Caco-2 (cell line): ENCODE measurements at regions not wholly inside any gene's neighbourhood (a gene's known extent, or its start where the extent isn't known, plus 50 kb on each side); places are given as distances from the start of the nearest gene placed in this dataset.

ENCODE experiments used
- BruUV-seq: library from RNA; stranded (reverse); fragments of 400-500 nt; replicated peaks from 2 replicates; lab custom pipeline; 2021; lab: Mats Ljungman, UMichigan
- CTCF ChIA-PET: fragments of 300-600 bp; sonication (Branson Sonifier 250); formaldehyde crosslinking; loops from one replicate; lab custom pipeline; 2022; ENCODE audit warnings: antibody characterized with exemption; lab: Charles Lee
- POLR2A ChIA-PET: fragments of 300-600 bp; sonication (Branson Sonifier 250); formaldehyde crosslinking; loops from one replicate; lab custom pipeline; 2022; ENCODE audit warnings: antibody characterized with exemption; lab: Charles Lee
- DNase-seq, 2 experiments: peaks; one replicate each; pipeline versions ENCODE4 v3.0.0 to v3.0.0-alpha.2; 2020 to 2022
- H3K27me3 ChIP-seq: replicated peaks from 2 replicates; pipeline ENCODE4 v1.6.0; 2011; ENCODE audit warnings: low read length; ENCODE audit not compliant: control insufficient read depth, insufficient read depth
- H3K36me3 ChIP-seq: 2 replicates; pipeline ENCODE4 v1.5.1; 2011; ENCODE audit warnings: low read length; ENCODE audit not compliant: control insufficient read depth, insufficient read depth
- H3K4me1 ChIP-seq: fragments of 250-450 bp; sonication (Bioruptor Pico); 2 replicates; pipeline ENCODE4 v1.5.1; 2020; ENCODE audit warnings: mild to moderate bottlenecking
- H3K4me3 ChIP-seq: 2 replicates; pipeline ENCODE4 v1.5.1; 2011; ENCODE audit warnings: low read depth, mild to moderate bottlenecking, control low read depth, low read length
- H3K9me3 ChIP-seq: fragments of 250-450 bp; sonication (Bioruptor Pico); 2 replicates; pipeline ENCODE4 v1.5.1; 2020; ENCODE audit warnings: mild to moderate bottlenecking, moderate library complexity
- H3K27ac Mint-ChIP-seq: one replicate; pipeline ENCODE4 v1.8.0; 2022; ENCODE audit warnings: mixed read lengths; ENCODE audit not compliant: unreplicated experiment
- H3K27me3 Mint-ChIP-seq: one replicate; pipeline ENCODE4 v1.8.0; 2022; ENCODE audit warnings: mixed read lengths; ENCODE audit not compliant: insufficient read depth, unreplicated experiment
- H3K36me3 Mint-ChIP-seq: one replicate; pipeline ENCODE4 v1.8.0; 2022; ENCODE audit warnings: mild to moderate bottlenecking, mixed read lengths; ENCODE audit not compliant: insufficient read depth, unreplicated experiment
- H3K4me1 Mint-ChIP-seq: one replicate; pipeline ENCODE4 v1.8.0; 2022; ENCODE audit warnings: low read depth, mixed read lengths; ENCODE audit not compliant: unreplicated experiment
- H3K4me3 Mint-ChIP-seq: one replicate; pipeline ENCODE4 v1.8.0; 2022; ENCODE audit warnings: mild to moderate bottlenecking, moderate library complexity, mixed read lengths; ENCODE audit not compliant: unreplicated experiment
- H3K9me3 Mint-ChIP-seq: one replicate; pipeline ENCODE4 v1.8.0; 2022; ENCODE audit warnings: mixed read lengths; ENCODE audit not compliant: unreplicated experiment
- intact Hi-C: fragments of 100-400 bp; cut with micrococcal nuclease; formaldehyde crosslinking; loops from one replicate; pipeline ENCODE4 v1.10.0; 2022; ENCODE audit not compliant: unreplicated experiment
- TF ChIP-seq, protein P1 (sequence below), 2 experiments: fragments of 200-600 bp in 1 of 2; IDR thresholded peaks; 1 replicate in 1 of 2; 2 replicates in 1 of 2; pipeline versions ENCODE4 v1.5.1 to v1.8.0; 2011 to 2022; ENCODE audit warnings: antibody characterized with exemption in 1 of 2, control low read depth in 1 of 2, inconsistent platforms in 1 of 2, low read depth in 1 of 2, low read length in 1 of 2, mild to moderate bottlenecking in 1 of 2, moderate library complexity in 1 of 2; ENCODE audit not compliant: insufficient read depth in 1 of 2, severe bottlenecking in 1 of 2, unreplicated experiment in 1 of 2

DNA sequence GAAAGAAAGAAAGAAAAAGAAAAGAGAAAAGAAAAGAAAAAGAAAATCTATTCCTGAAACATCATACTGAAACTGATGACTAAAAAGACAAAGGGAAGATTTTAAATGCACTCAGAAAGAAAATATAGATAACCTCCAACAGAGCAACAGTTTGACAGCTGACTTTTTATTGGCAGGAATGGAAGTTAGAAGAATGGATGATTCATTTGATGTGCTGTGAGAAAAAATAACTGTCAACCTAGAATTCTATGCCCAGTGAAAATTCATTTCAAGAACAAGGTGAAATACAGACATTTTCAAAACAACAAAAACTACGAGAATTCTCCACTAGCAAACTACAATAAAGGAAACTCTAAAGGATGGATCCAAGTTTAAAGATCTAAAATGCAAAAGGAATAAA is 50.5 kb upstream of the HSPA12A start:
- no peaks in the 10 kb centered on the region for H3K9me3 ChIP-seq
- Mint-ChIP-seq H3K4me1 (no peaks in the 10 kb centered on the region), H3K36me3 (no peaks in the 10 kb centered on the region), H3K4me3 (no peak overlapping the region), H3K9me3 (no peaks in the 10 kb centered on the region), H3K27ac (no peak overlapping the region), H3K27me3 (peaks cover 14% of the 10 kb centered on the region)
- DNase-seq: no peak
- 0 out of 2 replicates have a peak, but pooled peaks cover 2% of the 10 kb centered on the region for H3K4me1 ChIP-seq
- intact Hi-C loops: no loop called here
- no TSS peak for BruUV-seq
- H3K27me3 ChIP-seq: no peaks in the 10 kb centered on the region
- TF ChIP-seq, protein P1, sequence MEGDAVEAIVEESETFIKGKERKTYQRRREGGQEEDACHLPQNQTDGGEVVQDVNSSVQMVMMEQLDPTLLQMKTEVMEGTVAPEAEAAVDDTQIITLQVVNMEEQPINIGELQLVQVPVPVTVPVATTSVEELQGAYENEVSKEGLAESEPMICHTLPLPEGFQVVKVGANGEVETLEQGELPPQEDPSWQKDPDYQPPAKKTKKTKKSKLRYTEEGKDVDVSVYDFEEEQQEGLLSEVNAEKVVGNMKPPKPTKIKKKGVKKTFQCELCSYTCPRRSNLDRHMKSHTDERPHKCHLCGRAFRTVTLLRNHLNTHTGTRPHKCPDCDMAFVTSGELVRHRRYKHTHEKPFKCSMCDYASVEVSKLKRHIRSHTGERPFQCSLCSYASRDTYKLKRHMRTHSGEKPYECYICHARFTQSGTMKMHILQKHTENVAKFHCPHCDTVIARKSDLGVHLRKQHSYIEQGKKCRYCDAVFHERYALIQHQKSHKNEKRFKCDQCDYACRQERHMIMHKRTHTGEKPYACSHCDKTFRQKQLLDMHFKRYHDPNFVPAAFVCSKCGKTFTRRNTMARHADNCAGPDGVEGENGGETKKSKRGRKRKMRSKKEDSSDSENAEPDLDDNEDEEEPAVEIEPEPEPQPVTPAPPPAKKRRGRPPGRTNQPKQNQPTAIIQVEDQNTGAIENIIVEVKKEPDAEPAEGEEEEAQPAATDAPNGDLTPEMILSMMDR (IDR thresholded peaks at IDR 0.05; ENCODE audit: insufficient read depth in 1 of 2, low read depth in 1 of 2, low read length in 1 of 2, severe bottlenecking in 1 of 2, unreplicated experiment in 1 of 2): no peak
- H3K36me3 ChIP-seq: no peaks in the 10 kb centered on the region
- CTCF ChIA-PET: no interaction called here
- H3K4me3 ChIP-seq: no peak overlapping the region
- POLR2A ChIA-PET: no interaction called here

DNA sequence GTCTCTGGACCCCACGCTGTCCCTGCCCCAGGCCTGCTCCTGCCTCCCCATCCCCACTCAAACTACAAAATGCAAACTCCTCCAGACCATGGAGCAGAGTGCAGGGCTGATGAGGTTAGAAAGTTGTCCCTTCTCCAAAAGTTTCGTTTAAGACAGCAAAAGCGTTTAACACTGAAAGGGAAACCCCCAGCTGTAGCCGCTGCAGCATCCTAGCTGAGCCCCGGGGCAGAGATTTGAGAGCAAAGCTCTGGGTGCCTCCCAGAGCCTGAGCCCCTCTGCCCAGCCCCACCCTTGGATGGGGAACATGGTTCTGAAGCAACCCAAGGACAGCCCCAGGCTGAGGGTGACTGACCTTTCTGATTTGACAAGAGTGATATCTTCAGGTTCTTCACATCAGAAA is 52.8 kb upstream of the ENO4 start:
- no peaks in the 10 kb centered on the region for H3K9me3 ChIP-seq
- intact Hi-C loops: loop anchor here (2.0 to 5.0 kb wide), 2 partner anchors 40 to 91 kb away; no protein-coding TSS in a partner anchor
- DNase-seq: peak in 1 of 2 experiments; percentile 12
- H3K27me3 ChIP-seq: no peaks in the 10 kb centered on the region
- H3K4me3 ChIP-seq: no peak overlapping the region
- Mint-ChIP-seq H3K4me3 (no peak overlapping the region), H3K4me1 (no peaks in the 10 kb centered on the region), H3K9me3 (no peaks in the 10 kb centered on the region), H3K27me3 (peaks cover 14% of the 10 kb centered on the region), H3K27ac (no peak overlapping the region), H3K36me3 (no peaks in the 10 kb centered on the region)
- ChIA-PET POLR2A (no interaction called here), CTCF (interaction anchor here (0.6 to 4.3 kb wide), 15 partner anchors 9 to 379 kb away, joined by 3 to 70 read pairs (median 5); partner anchors contain the start of gene ENO4)
- no peaks in the 10 kb centered on the region for H3K4me1 ChIP-seq
- TF ChIP-seq, protein P1 (IDR thresholded peaks at IDR 0.05; ENCODE audit: insufficient read depth in 1 of 2, low read depth in 1 of 2, low read length in 1 of 2, severe bottlenecking in 1 of 2, unreplicated experiment in 1 of 2): no peak
- H3K36me3 ChIP-seq: no peaks in the 10 kb centered on the region
- no TSS peak for BruUV-seq

DNA sequence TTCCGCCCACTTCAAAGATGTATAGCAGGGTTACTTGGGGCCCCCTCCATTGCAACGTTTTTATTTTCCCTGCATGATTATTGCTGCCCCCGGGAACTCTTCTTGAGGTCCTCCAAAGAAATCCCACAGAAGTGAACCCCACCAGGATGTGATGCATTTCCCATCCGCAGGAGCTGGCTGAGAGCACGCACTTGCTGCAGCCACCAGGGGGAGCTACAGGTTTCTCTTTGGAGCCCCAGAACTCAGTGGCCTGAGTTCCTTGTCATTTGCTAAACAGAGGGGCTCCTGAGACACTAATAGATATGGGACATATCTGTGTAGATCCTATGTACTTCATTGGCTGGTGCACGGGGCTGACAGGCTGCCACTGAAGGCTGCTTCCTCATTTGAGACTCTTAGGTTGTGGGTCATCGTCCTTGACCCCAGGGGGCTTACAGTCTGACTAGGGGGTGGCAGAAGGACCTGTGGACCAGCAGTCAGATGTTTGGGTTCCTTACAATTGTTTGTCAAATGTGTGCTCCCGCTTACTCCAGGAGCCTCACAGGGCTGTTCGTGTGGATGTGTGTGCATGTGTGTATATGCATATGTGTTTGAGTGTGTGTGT is 52.3 kb upstream of the ENO4 start:
- no TSS peak for BruUV-seq
- no peaks in the 10 kb centered on the region for H3K36me3 ChIP-seq
- TF ChIP-seq, protein P1 (IDR thresholded peaks at IDR 0.05; ENCODE audit: insufficient read depth in 1 of 2, low read depth in 1 of 2, low read length in 1 of 2, severe bottlenecking in 1 of 2, unreplicated experiment in 1 of 2): peak; percentile 87 to 97
- Mint-ChIP-seq H3K27me3 (peaks cover 13% of the 10 kb centered on the region), H3K27ac (no peak overlapping the region), H3K4me3 (no peak overlapping the region), H3K36me3 (no peaks in the 10 kb centered on the region), H3K9me3 (no peaks in the 10 kb centered on the region), H3K4me1 (no peaks in the 10 kb centered on the region)
- no peaks in the 10 kb centered on the region for H3K27me3 ChIP-seq
- ChIA-PET CTCF (interaction anchor here (0.6 to 4.3 kb wide), 15 partner anchors 9 to 378 kb away, joined by 3 to 70 read pairs (median 5); no protein-coding TSS in a partner anchor), POLR2A (no interaction called here)
- no peaks in the 10 kb centered on the region for H3K4me1 ChIP-seq
- H3K4me3 ChIP-seq: no peak overlapping the region
- intact Hi-C loops: loop anchor here (1.0 to 5.0 kb wide), 5 partner anchors 40 to 379 kb away; no protein-coding TSS in a partner anchor
- DNase-seq: peak; percentile 75 to 84
- no peaks in the 10 kb centered on the region for H3K9me3 ChIP-seq
